Fibroblast of mammary gland (primary cell): ENCODE measurements at regions not wholly inside any gene's neighbourhood (a gene's known extent, or its start where the extent isn't known, plus 50 kb on each side); places are given as distances from the start of the nearest gene placed in this dataset.

Experiments used
- DNase-seq: peaks from one replicate; pipeline ENCODE4 v3.0.0-alpha.2; 2010; ENCODE audit warnings: low read depth
- H3K4me3 ChIP-seq: 2 replicates; pipeline ENCODE4 v1.5.1; 2011; ENCODE audit warnings: low read depth, mild to moderate bottlenecking, low read length, moderate library complexity; ENCODE audit not compliant: control insufficient read depth
- TF ChIP-seq, protein P1 (sequence below): conservative IDR thresholded peaks from 2 replicates; pipeline ENCODE4 v1.5.1; 2011; ENCODE audit warnings: low read depth, low read length, inconsistent platforms; ENCODE audit not compliant: control insufficient read depth, insufficient read depth

DNA sequence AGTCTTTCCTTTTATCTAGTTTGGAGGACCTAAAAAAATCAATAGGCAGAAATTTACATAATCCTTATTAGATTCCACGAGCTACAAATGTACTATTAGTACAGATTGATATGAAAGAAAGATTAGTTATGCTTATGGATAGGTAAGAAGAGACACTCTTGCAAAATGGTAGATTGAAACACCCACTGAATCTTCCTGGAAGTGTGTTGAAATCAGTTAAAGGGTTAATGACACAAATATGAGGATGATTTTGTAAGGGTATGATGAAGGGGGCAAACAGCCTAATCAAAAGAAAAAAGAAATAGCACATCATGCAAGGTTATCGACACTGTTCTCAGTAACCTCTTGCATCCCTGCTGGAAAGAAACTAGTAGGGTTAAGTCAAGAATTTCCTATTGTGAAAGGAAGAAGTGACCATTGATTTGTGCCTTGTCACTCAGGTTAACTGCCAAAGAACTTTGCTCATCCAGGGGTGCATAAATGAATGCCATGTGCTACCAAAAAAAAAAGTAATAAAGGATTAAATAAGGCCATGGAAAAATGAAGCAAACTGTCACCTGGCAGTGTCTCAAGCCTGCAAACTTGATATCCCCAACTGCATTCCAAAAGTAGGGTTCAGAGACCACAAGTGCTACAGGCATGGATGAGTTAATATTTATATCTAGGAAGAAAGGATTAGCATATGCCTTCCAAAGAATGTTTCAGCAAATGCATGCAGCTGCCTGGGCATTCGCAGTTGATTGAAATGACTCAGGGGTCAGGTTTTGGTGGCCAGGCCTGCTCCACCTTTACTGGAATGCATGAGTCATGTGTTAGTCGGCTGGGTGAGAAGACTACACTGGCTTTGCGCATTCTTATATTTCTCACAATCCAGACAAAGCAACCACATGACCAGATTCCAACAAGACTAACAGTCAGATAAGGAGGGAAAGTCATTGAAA lies 78.3 kb upstream of the ATXN3L start:
- H3K4me3 ChIP-seq: no peak overlapping the region
- peak; percentile 99 for DNase-seq
- TF ChIP-seq, protein P1, sequence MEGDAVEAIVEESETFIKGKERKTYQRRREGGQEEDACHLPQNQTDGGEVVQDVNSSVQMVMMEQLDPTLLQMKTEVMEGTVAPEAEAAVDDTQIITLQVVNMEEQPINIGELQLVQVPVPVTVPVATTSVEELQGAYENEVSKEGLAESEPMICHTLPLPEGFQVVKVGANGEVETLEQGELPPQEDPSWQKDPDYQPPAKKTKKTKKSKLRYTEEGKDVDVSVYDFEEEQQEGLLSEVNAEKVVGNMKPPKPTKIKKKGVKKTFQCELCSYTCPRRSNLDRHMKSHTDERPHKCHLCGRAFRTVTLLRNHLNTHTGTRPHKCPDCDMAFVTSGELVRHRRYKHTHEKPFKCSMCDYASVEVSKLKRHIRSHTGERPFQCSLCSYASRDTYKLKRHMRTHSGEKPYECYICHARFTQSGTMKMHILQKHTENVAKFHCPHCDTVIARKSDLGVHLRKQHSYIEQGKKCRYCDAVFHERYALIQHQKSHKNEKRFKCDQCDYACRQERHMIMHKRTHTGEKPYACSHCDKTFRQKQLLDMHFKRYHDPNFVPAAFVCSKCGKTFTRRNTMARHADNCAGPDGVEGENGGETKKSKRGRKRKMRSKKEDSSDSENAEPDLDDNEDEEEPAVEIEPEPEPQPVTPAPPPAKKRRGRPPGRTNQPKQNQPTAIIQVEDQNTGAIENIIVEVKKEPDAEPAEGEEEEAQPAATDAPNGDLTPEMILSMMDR: no peak

GRCh38 chrX:13396924-13397323 lies 77.1 kb upstream of the ATXN3L start:
- no peak overlapping the region for H3K4me3 ChIP-seq
- TF ChIP-seq, protein P1: peak; percentile 1
- DNase-seq: peak; percentile 74

DNA sequence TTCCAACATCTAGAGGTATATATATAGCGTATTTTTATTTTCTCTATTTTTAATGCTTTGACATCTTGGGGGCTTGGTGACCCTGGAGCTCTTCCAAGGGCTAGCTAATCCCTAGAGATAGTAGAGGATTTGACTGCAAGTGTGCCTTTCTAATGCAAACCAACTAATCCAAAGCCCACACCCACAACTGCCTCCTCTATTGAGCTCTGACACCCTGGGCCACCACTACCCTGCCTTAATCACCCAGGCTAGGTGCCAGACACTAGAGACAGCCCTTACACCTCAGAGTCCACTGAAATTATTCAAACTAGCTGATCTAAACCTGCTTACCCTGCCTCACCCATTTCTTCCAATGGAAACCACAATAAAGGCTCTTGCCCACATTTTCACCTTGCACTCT lies 69.6 kb upstream of the ATXN3L start:
- TF ChIP-seq, protein P1: no peak
- no peak overlapping the region for H3K4me3 ChIP-seq

GRCh38 chrX:13387666-13388494 lies 68.0 kb upstream of the ATXN3L start:
- TF ChIP-seq, protein P1: no peak
- no peak overlapping the region for H3K4me3 ChIP-seq

More for the DNA sequence above, 69.6 kb upstream of the ATXN3L start:
- DNase-seq: no peak

DNA sequence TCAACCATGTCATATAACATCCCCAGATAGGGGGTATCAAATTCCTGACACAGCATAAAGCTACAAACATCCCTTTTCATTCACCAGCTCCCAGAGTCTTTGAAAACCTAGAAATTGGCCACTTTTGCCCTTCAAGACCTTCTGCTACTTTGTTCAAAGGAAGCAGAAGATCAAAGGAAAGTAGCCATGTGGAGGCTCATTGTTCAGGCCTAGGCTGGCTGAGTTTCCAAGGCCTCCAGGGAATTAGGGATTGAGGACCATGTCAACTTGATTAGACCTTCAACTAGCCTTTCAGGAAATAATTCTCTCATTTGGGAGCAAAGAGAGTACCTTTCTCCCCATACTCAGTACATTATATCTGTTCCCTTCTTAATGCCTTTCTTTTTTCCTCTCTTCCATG lies 66.8 kb upstream of the ATXN3L start:
- TF ChIP-seq, protein P1: no peak
- no peak for DNase-seq

More at GRCh38 chrX:13387666-13388494, 68.0 kb upstream of the ATXN3L start:
- peak; percentile 62 for DNase-seq

DNA sequence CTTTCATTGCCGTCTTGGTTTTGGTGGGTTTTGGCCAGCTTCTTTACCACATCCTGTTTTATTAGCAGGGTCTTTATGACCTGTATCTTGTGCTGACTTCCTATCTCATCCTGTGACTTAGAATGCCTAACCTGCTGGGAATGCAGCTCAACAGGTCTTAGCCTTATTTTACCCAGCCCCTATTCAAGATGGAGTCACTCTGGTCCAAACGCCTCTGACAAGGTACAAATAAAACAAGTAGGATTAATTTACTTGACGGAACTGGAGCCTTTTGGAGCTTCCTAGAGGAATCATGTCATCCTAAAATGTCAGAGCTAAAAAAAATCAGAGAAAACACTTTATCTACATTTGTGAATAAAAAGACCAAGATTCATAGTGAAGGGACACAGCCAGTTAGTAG lies 66.2 kb upstream of the ATXN3L start:
- TF ChIP-seq, protein P1: no peak
- H3K4me3 ChIP-seq: no peak overlapping the region
- no peak for DNase-seq

More for the DNA sequence above, 66.8 kb upstream of the ATXN3L start:
- no peak overlapping the region for H3K4me3 ChIP-seq
